Left ventricle myocardium inferior (tissue), 1 donor: ENCODE measurements at regions not wholly inside any gene's neighbourhood (a gene's known extent, or its start where the extent isn't known, plus 50 kb on each side); places are given as distances from the start of the nearest gene placed in this dataset.

Experiments used
- DNase-seq: peaks from one replicate; pipeline ENCODE4 v3.0.0-alpha.2; 2020
- H3K27ac ChIP-seq: fragments of 200-600 bp; replicated peaks from 2 replicates; pipeline ENCODE4 v1.8.0; 2021
- H3K27me3 ChIP-seq: fragments of 200-600 bp; 2 replicates; pipeline ENCODE4 v1.8.0; 2021; ENCODE audit warnings: low read depth
- H3K36me3 ChIP-seq: fragments of 200-600 bp; 2 replicates; pipeline ENCODE4 v1.8.0; 2021
- H3K4me1 ChIP-seq: fragments of 200-600 bp; 2 replicates; pipeline ENCODE4 v1.8.0; 2021
- H3K4me3 ChIP-seq: fragments of 200-600 bp; 2 replicates; pipeline ENCODE4 v1.8.0; 2021; ENCODE audit warnings: mild to moderate bottlenecking, moderate library complexity
- H3K9me3 ChIP-seq: fragments of 200-600 bp; replicated peaks from 2 replicates; pipeline ENCODE4 v1.8.0; 2021
- intact Hi-C: fragments of 100-400 bp; cut with micrococcal nuclease; formaldehyde crosslinking; loops from one replicate; pipeline ENCODE4 v1.11.0; 2022
- TF ChIP-seq, protein P1 (sequence below): fragments of 200-600 bp; IDR thresholded peaks from 2 replicates; pipeline ENCODE4 v1.8.0; 2021; ENCODE audit warnings: antibody characterized with exemption, mild to moderate bottlenecking, borderline replicate concordance
- donor health status: DM: no; HTN: yes; CAD: no; lungs with severe emphysema.

DNA sequence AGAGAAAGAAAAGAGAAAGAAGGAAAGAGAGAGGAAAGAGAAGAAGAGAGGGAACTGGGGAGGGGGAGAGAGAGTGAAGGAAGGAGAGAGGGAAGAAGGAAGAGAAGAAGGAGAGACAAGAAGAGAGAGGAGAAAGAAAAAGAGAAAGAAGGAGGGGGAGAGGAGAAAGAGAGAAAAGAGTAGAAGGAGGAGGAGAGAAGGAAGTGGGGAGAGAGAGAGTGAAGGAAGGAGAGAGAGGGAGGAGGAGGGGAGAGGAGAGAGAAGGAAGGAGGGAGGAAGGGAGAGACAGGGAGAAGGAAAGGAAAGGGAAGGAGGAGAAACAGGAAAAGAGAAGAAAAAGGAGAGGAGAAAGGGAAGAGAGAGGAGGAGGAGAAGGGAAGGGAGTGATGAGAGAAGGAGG is 208.5 kb downstream of the MAF start:
- Histone ChIP-seq H3K36me3 (no peaks in the 10 kb centered on the region), H3K4me1 (peaks cover 21% of the 10 kb centered on the region), H3K9me3 (no peaks in the 10 kb centered on the region), H3K4me3 (no peak overlapping the region), H3K27ac (no peak overlapping the region), H3K27me3 (no peaks in the 10 kb centered on the region)
- TF ChIP-seq, protein P1, sequence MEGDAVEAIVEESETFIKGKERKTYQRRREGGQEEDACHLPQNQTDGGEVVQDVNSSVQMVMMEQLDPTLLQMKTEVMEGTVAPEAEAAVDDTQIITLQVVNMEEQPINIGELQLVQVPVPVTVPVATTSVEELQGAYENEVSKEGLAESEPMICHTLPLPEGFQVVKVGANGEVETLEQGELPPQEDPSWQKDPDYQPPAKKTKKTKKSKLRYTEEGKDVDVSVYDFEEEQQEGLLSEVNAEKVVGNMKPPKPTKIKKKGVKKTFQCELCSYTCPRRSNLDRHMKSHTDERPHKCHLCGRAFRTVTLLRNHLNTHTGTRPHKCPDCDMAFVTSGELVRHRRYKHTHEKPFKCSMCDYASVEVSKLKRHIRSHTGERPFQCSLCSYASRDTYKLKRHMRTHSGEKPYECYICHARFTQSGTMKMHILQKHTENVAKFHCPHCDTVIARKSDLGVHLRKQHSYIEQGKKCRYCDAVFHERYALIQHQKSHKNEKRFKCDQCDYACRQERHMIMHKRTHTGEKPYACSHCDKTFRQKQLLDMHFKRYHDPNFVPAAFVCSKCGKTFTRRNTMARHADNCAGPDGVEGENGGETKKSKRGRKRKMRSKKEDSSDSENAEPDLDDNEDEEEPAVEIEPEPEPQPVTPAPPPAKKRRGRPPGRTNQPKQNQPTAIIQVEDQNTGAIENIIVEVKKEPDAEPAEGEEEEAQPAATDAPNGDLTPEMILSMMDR, result no peak
- intact Hi-C loops, result no loop called here
- no peak for DNase-seq

DNA sequence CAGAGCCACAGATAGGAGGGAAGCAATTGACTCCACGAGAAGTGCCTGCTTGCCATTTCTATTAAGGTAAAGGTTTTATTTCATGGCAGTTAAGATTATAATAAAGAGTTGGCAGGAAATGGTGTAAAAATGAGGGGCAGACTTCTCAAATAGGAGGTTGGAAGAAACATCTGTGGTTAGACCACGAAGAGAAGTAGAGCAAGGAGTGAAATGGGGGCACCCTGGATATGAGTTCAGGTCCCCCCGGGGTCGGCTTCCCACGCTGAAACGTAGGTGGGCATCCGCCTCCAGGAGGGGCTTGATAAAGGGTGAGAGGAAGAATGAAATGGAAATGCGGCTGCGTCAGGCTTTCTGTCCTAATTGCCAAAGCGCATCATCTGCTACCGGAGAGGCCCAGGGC is 209.1 kb downstream of the MAF start:
- no peaks in the 10 kb centered on the region for H3K9me3 ChIP-seq
- H3K27me3 ChIP-seq, result no peaks in the 10 kb centered on the region
- H3K36me3 ChIP-seq, result no peaks in the 10 kb centered on the region
- TF ChIP-seq, protein P1, result no peak
- H3K27ac ChIP-seq, result no peak overlapping the region
- no peak for DNase-seq
- peaks cover 21% of the 10 kb centered on the region for H3K4me1 ChIP-seq
- intact Hi-C loops, result no loop called here
- H3K4me3 ChIP-seq, result no peak overlapping the region

DNA sequence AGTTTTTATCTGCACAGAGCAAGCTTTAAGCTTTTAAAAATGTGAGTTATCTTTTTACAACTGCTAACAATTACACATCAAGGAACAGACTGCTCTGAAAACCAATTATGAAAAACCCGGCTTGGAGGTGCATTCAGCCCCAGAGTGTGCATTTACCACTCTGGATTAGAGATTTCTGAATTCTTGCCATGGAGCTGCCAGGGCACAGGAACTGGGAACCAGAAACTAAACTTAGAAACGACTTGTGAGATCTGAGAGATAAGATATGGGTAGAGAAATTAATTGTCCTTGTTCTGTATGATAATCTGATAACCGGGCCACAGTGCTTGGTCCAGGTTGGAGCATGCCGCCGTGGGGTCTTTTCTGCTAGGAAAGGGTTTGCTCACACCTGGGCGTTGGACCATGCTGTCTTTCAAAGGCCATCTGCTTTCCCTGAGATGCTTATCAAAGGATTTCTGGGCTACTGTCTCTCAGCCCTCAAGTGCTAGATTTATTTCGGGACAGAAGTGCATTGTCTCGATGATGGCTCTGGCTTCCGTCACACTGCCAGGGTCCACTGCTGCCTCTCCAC is 210.0 kb downstream of the MAF start:
- intact Hi-C loops, result no loop called here
- H3K27me3 ChIP-seq, result no peaks in the 10 kb centered on the region
- no peak overlapping the region for H3K4me3 ChIP-seq
- no peaks in the 10 kb centered on the region for H3K9me3 ChIP-seq
- no peak for DNase-seq
- TF ChIP-seq, protein P1, result no peak
- H3K27ac ChIP-seq, result no peak overlapping the region
- H3K36me3 ChIP-seq, result no peaks in the 10 kb centered on the region
- H3K4me1 ChIP-seq, result peaks cover 21% of the 10 kb centered on the region

DNA sequence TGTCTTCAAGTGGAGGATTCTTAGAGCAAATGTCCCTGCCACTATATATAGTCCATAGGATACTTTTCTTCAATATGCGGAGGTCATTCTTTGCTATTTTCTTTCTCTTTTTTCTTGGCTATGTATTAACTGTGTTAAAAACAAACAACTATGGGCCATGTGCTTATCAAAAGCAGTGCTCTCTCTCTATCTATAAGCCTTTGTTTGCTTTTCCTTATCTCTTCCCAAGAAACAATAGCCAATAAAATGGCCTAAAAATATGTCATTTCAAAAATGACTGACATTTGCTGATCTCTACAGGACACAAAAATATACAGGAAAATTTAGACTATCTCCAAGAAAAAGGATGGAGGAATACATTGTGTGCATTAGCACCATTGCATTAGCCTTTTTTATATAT is 212.1 kb downstream of the MAF start:
- no peaks in the 10 kb centered on the region for H3K9me3 ChIP-seq
- TF ChIP-seq, protein P1, result no peak
- no peaks in the 10 kb centered on the region for H3K36me3 ChIP-seq
- no peak overlapping the region for H3K27ac ChIP-seq
- H3K27me3 ChIP-seq, result no peaks in the 10 kb centered on the region
- peaks cover 14% of the 10 kb centered on the region for H3K4me1 ChIP-seq
- H3K4me3 ChIP-seq, result no peak overlapping the region
- DNase-seq, result no peak
- intact Hi-C loops, result no loop called here

DNA sequence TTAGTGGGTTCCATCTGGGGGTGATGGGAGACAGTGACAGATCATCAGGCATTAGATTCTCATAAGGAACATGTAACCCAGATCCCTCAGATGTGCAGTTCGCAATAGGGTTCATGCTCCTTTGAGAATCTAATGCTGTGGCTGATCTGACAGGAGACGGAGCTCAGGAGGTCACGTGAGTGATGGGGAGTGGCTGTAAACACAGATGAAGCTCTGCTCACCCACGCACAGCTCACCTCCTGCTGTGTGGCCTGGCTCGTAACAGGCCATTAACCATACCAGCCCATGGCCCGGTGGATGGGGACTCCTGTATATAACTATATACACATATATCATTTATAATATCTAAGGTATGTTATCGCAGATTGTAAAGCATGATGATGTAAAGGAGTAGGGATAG is 214.2 kb downstream of the MAF start:
- Histone ChIP-seq H3K27ac (no peak overlapping the region), H3K27me3 (peaks cover 5% of the 10 kb centered on the region), H3K9me3 (no peaks in the 10 kb centered on the region), H3K36me3 (no peaks in the 10 kb centered on the region), H3K4me3 (no peak overlapping the region), H3K4me1 (peaks cover 6% of the 10 kb centered on the region)
- DNase-seq, result no peak
- TF ChIP-seq, protein P1, result no peak
- intact Hi-C loops, result no loop called here
